A549 (cell line): ENCODE measurements at regions not wholly inside any gene's neighbourhood (a gene's known extent, or its start where the extent isn't known, plus 50 kb on each side); places are given as distances from the start of the nearest gene placed in this dataset.

Experiments used
- CTCF ChIP-seq: fragments of >200 bp; sonication (Bioruptor Twin); formaldehyde crosslinking; IDR thresholded peaks from 3 replicates; pipeline ENCODE4 v1.5.1; 2016
- EHF ChIP-seq: fragments of 250-450 bp; sonication (Bioruptor Pico); IDR thresholded peaks from 2 replicates; pipeline ENCODE4 v1.5.0; 2020; ENCODE audit warnings: mild to moderate bottlenecking
- POLR2A ChIP-seq: IDR thresholded peaks from 2 replicates; pipeline ENCODE4 v1.6.1; 2012; ENCODE audit warnings: mild to moderate bottlenecking, low read length
- POLR2AphosphoS2 ChIP-seq: conservative IDR thresholded peaks from 2 replicates; pipeline ENCODE4 v1.6.1; 2012; ENCODE audit warnings: low read length, improper control_type of control experiment, inconsistent platforms

GRCh38 chr20:39899881-39900280, 789.2 kb downstream of the MAFB start:
- TF ChIP-seq CTCF (no peak), POLR2AphosphoS2 (no peak), POLR2A (no peak), EHF (CRISPR knock-in tag) (no peak)
